ENCODE measurements at regions not wholly inside any gene's neighbourhood (a gene's known extent, or its start where the extent isn't known, plus 50 kb on each side); places are given as distances from the start of the nearest gene placed in this dataset.

GRCh38 chr20:48102931-48103660, 317.8 kb upstream of the SULF2 start:
- no peak for TF ChIP-seq POLR2A (IDR thresholded peaks at IDR 0.05; ENCODE audit: low read depth, low read length)
- TF ChIP-seq POLR2AphosphoS5 (IDR thresholded peaks at IDR 0.05; ENCODE audit: low read depth, low read length) = no peak
- no peak for TF ChIP-seq TAF1 (IDR thresholded peaks at IDR 0.05; ENCODE audit: low read depth, low read length)
- no peak for TF ChIP-seq SPI1 (IDR thresholded peaks at IDR 0.05; ENCODE audit: low read depth, low read length)
- no peak for TF ChIP-seq PAX5 (IDR thresholded peaks at IDR 0.05; ENCODE audit: insufficient read depth, low read length, severe bottlenecking)
- TF ChIP-seq POU2F2 (IDR thresholded peaks at IDR 0.05; ENCODE audit: low read depth, low read length) = no peak
